K562 (cell line): ENCODE measurements at regions not wholly inside any gene's neighbourhood (a gene's known extent, or its start where the extent isn't known, plus 50 kb on each side); places are given as distances from the start of the nearest gene placed in this dataset.

Experiments used
- CBX1 ChIP-seq: sonication (generic); IDR thresholded peaks from 2 replicates; pipeline ENCODE4 v1.6.1; 2016; ENCODE audit warnings: antibody characterized with exemption, low read depth, mild to moderate bottlenecking
- CXXC5 ChIP-seq: fragments of 250-450 bp; sonication (Bioruptor Pico); IDR thresholded peaks from 2 replicates; pipeline ENCODE4 v1.8.0; 2022; ENCODE audit warnings: inconsistent platforms, mild to moderate bottlenecking, moderate library complexity
- TAF1 ChIP-seq: IDR thresholded peaks from 2 replicates; pipeline ENCODE4 v1.6.1; 2011; ENCODE audit warnings: mild to moderate bottlenecking, low read length, moderate library complexity; ENCODE audit not compliant: insufficient read depth, control insufficient read depth, severe bottlenecking; ENCODE audit errors: extremely low read depth
- TBP ChIP-seq: optimal IDR thresholded peaks from 2 replicates; pipeline ENCODE3; 2011; ENCODE audit warnings: low read depth, low read length, improper control_type of control experiment
- ZNF639 ChIP-seq, 2 experiments: fragments of 200-800 bp in 1 of 2; sonication (Bioruptor generic) in 1 of 2; sonication (generic) in 1 of 2; formaldehyde crosslinking in 1 of 2; IDR thresholded peaks in 1 of 2; conservative IDR thresholded peaks in 1 of 2; 2 replicates each; pipeline versions ENCODE4 v1.5.0 to v1.6.1; 2016 to 2020; ENCODE audit warnings: missing compliant biosample characterization in 1 of 2, missing genetic modification characterization in 1 of 2, missing genetic modification reagents in 1 of 2

DNA sequence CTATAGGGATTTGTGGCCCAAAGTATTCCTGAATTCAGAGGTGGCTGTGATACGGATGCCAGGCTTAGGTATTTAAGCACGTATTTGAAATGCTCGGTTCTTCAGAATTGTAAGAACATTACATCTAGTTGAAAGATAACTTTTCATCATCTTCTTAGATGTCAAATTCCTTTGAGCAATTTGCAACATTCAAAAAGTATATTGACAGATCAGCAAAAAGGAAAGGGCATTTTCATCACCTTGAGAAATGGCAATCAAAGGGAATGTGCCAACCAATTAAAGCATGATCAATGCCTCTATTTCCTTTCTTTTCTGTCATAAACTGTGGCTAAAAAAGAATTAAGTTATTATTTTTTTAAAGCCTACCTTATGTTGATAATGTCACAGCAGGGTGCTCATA lies 66.3 kb upstream of the LRRTM4 start:
- TF ChIP-seq TAF1: no peak
- no peak for TF ChIP-seq TBP
- no peak for TF ChIP-seq ZNF639 (CRISPR knock-in tag; conservative IDR thresholded peaks at IDR 0.05 in 1 of 2, IDR thresholded peaks at IDR 0.05 in 1 of 2)
- TF ChIP-seq CXXC5 (CRISPR knock-in tag): no peak
- TF ChIP-seq CBX1: no peak
